ENCODE measurements at regions not wholly inside any gene's neighbourhood (a gene's known extent, or its start where the extent isn't known, plus 50 kb on each side); places are given as distances from the start of the nearest gene placed in this dataset.
"Not testable (repeated sequence)": the region's sequence is repeated elsewhere in the genome, so short reads cannot be mapped to it uniquely, and the experiment has no call there.

GRCh38 chr11:34830648-34831047 is 85.5 kb downstream of the APIP start:
- DNase-seq = no peak

GRCh38 chr11:34830035-34830434 is 86.1 kb downstream of the APIP start:
- DNase-seq = no peak

GRCh38 chr11:34827228-34827627 is 89.0 kb downstream of the APIP start:
- no peak for DNase-seq

GRCh38 chr11:34826384-34826726 is 89.8 kb downstream of the APIP start:
- DNase-seq = no peak

GRCh38 chr11:34825670-34826383 is 90.4 kb downstream of the APIP start:
- no peak for DNase-seq

- no peak for DNase-seq
Observed at GRCh38 chr11:34825315-34825669, 90.9 kb downstream of the APIP start.

GRCh38 chr11:34824425-34824824 is 91.8 kb downstream of the APIP start:
- no peak for DNase-seq

- no peak for DNase-seq
Observed at GRCh38 chr11:34823639-34824038, 92.5 kb downstream of the APIP start.

- DNase-seq = no peak
Observed at GRCh38 chr11:34823197-34823596, 93.0 kb downstream of the APIP start.

- DNase-seq = no peak
Observed at GRCh38 chr11:34819740-34820482, 96.3 kb downstream of the APIP start.

- DNase-seq = not testable (repeated sequence)
Observed at GRCh38 chr11:34817812-34818211, 98.4 kb downstream of the APIP start.

GRCh38 chr11:34816698-34817213 is 99.4 kb downstream of the APIP start:
- no peak for DNase-seq

- no peak for DNase-seq
Observed at GRCh38 chr11:34812905-34813576, 103.1 kb downstream of the APIP start.

GRCh38 chr11:34811858-34812257 is 104.3 kb downstream of the APIP start:
- no peak for DNase-seq

GRCh38 chr11:34810107-34810562 is 106.0 kb downstream of the APIP start:
- no peak for DNase-seq

GRCh38 chr11:34809191-34810106 is 106.7 kb downstream of the APIP start:
- DNase-seq = no peak

GRCh38 chr11:34806875-34807274 is 109.3 kb downstream of the APIP start:
- DNase-seq = no peak

- DNase-seq = no peak
Observed at GRCh38 chr11:34805937-34806336, 110.2 kb downstream of the APIP start.

GRCh38 chr11:34799848-34800247 is 116.3 kb downstream of the APIP start:
- no peak for DNase-seq

GRCh38 chr11:34798985-34799384 is 117.2 kb downstream of the APIP start:
- DNase-seq = no peak

- not testable (repeated sequence) for DNase-seq
Observed at GRCh38 chr11:34797497-34797896, 118.7 kb downstream of the APIP start.

- DNase-seq = no peak
Observed at GRCh38 chr11:34795641-34796040, 120.5 kb downstream of the APIP start.

Data from skin of body (tissue), 1 donor.